OCI-LY1 (cell line): ENCODE measurements at regions not wholly inside any gene's neighbourhood (a gene's known extent, or its start where the extent isn't known, plus 50 kb on each side); places are given as distances from the start of the nearest gene placed in this dataset.

Experiments used
- H2AFZ ChIP-seq: fragments of 200-600 bp; sonication (generic), shearing (Covaris generic); 2 replicates; pipeline ENCODE4 v1.6.0; 2014; ENCODE audit warnings: antibody characterized with exemption, mild to moderate bottlenecking, low read length
- H3F3A ChIP-seq: fragments of 200-600 bp; sonication (generic), shearing (Covaris generic); 2 replicates; pipeline ENCODE4 v1.6.0; 2014; ENCODE audit warnings: mild to moderate bottlenecking, antibody characterized with exemption, low read length, moderate library complexity; ENCODE audit not compliant: insufficient read depth
- H3K27ac ChIP-seq: fragments of 200-600 bp; sonication (generic); 2 replicates; pipeline ENCODE4 v1.5.1; 2014; ENCODE audit warnings: low read length, mixed run types, mild to moderate bottlenecking, low read depth; ENCODE audit not compliant: poor library complexity, severe bottlenecking
- H3K27me3 ChIP-seq: fragments of 200-600 bp; sonication (generic); 2 replicates; pipeline ENCODE4 v1.6.0; 2014; ENCODE audit warnings: antibody characterized with exemption, mild to moderate bottlenecking, low read length, moderate library complexity; ENCODE audit not compliant: insufficient read depth
- H3K36me3 ChIP-seq: fragments of 200-600 bp; sonication (generic); 2 replicates; pipeline ENCODE4 v1.6.1; 2014; ENCODE audit warnings: mild to moderate bottlenecking, antibody characterized with exemption, low read length, moderate library complexity, mixed read lengths; ENCODE audit not compliant: insufficient read depth
- H3K4me1 ChIP-seq: fragments of 200-600 bp; sonication (generic); 2 replicates; pipeline ENCODE4 v1.5.1; 2014; ENCODE audit warnings: mild to moderate bottlenecking, low read length, moderate library complexity; ENCODE audit not compliant: insufficient read depth, severe bottlenecking
- H3K4me2 ChIP-seq: fragments of 200-600 bp; sonication (generic), shearing (Covaris generic); 2 replicates; pipeline ENCODE4 v1.6.1; 2014; ENCODE audit warnings: low read length
- H3K4me3 ChIP-seq: fragments of 200-600 bp; sonication (generic); 2 replicates; pipeline ENCODE4 v1.5.1; 2014; ENCODE audit warnings: low read length, low read depth, mild to moderate bottlenecking, mixed read lengths; ENCODE audit not compliant: poor library complexity, severe bottlenecking
- H3K79me2 ChIP-seq: fragments of 200-600 bp; shearing (Covaris generic); 2 replicates; pipeline ENCODE4 v1.6.1; 2016; ENCODE audit warnings: mixed run types, low read length, mixed read lengths; ENCODE audit not compliant: insufficient read depth
- H3K9ac ChIP-seq: fragments of 200-600 bp; sonication (generic), shearing (Covaris generic); 2 replicates; pipeline ENCODE4 v1.6.1; 2014; ENCODE audit warnings: mild to moderate bottlenecking, low read length, mixed read lengths
- H3K9me2 ChIP-seq: fragments of 200-600 bp; sonication (generic), shearing (Covaris generic); 2 replicates; pipeline ENCODE4 v1.6.1; 2014; ENCODE audit warnings: low read depth, mild to moderate bottlenecking, low read length, mixed read lengths
- H3K9me3 ChIP-seq: fragments of 200-600 bp; shearing (Covaris generic); 2 replicates; pipeline ENCODE4 v1.6.1; 2014; ENCODE audit warnings: low read length, mixed read lengths
- H4K20me1 ChIP-seq: fragments of 200-600 bp; sonication (generic), shearing (Covaris generic); 2 replicates; pipeline ENCODE4 v1.6.0; 2016; ENCODE audit warnings: mild to moderate bottlenecking, low read length; ENCODE audit not compliant: insufficient read depth
- EZH2 ChIP-seq: fragments of 200-600 bp; sonication (generic), shearing (Covaris generic); IDR thresholded peaks from 2 replicates; pipeline ENCODE4 v1.8.0; 2017; ENCODE audit warnings: borderline replicate concordance, mixed run types, mild to moderate bottlenecking, antibody characterized with exemption, low read length, moderate library complexity, mixed read lengths
- TF ChIP-seq, protein P1 (sequence below): fragments of 200-600 bp; sonication (generic), shearing (Covaris generic); IDR thresholded peaks from 2 replicates; pipeline ENCODE4 v1.5.1; 2017; ENCODE audit warnings: mild to moderate bottlenecking, antibody characterized with exemption, low read length, moderate library complexity, mixed read lengths

DNA sequence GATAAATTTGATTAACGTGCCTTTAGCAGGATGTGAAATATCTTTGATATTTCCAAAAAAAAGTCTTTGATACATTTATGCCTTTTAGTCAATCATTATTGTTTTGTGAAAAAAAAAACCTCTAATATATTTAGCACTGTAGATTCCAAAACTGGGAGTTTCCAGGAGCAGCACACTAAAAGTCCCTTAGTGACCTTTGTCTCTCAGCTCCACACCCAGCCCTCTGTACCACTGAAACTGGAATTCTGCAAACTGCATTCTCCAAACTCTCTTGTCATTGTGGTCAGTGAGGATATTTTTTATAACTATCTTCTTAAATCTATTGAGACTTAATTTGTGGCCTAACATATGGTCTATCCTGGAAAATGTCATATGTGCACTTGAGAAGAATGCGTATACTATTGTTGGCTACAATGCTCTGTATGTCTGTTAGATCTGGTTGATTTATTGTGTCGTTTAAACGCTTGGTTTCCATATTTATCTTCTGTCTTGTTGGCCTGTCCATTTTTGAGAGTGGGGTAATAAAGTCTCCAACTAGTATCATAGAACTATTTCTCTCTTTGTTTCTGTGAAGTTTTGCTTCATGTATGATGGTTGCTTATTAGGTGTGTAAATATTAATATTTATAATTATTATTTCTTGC, 73.2 kb upstream of the CNKSR3 start:
- no peaks in the 10 kb centered on the region for H3K9me3 ChIP-seq
- no peaks in the 10 kb centered on the region for H3F3A ChIP-seq

DNA sequence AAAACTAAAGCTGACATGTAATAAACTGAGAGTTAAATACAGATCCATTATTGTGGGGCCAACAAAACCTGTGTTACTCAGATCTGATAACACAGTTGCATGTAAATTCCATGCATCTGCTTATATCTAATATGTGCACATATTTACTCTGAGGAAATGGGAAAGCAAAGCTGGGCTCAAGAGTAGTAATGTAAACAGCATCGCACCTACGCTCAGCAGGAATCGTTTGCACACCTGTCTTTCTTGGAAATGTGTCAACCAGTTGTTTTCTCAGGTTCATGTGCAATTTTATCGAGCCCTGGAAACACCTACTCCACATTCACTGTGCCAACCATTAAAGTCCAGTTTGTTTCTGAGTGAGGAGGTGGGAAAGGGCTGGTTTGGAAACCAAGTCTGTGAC, 80.3 kb upstream of the CNKSR3 start:
- Histone ChIP-seq H3K79me2 (no peaks in the 10 kb centered on the region), H3K4me3 (no peak overlapping the region)

More for the DNA sequence above, 73.2 kb upstream of the CNKSR3 start:
- Histone ChIP-seq H3K4me1 (no peaks in the 10 kb centered on the region), H3K9ac (no peak overlapping the region), H3K4me3 (no peak overlapping the region), H2AFZ (no peak overlapping the region), H3K27me3 (no peaks in the 10 kb centered on the region), H4K20me1 (no peaks in the 10 kb centered on the region), H3K36me3 (no peaks in the 10 kb centered on the region), H3K4me2 (no peak overlapping the region), H3K27ac (no peak overlapping the region), H3K79me2 (no peaks in the 10 kb centered on the region), H3K9me2 (no peaks in the 10 kb centered on the region; the same call in 1 of the 2 replicates)
- no peak for TF ChIP-seq EZH2
- TF ChIP-seq, protein P1, sequence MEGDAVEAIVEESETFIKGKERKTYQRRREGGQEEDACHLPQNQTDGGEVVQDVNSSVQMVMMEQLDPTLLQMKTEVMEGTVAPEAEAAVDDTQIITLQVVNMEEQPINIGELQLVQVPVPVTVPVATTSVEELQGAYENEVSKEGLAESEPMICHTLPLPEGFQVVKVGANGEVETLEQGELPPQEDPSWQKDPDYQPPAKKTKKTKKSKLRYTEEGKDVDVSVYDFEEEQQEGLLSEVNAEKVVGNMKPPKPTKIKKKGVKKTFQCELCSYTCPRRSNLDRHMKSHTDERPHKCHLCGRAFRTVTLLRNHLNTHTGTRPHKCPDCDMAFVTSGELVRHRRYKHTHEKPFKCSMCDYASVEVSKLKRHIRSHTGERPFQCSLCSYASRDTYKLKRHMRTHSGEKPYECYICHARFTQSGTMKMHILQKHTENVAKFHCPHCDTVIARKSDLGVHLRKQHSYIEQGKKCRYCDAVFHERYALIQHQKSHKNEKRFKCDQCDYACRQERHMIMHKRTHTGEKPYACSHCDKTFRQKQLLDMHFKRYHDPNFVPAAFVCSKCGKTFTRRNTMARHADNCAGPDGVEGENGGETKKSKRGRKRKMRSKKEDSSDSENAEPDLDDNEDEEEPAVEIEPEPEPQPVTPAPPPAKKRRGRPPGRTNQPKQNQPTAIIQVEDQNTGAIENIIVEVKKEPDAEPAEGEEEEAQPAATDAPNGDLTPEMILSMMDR: no peak

DNA sequence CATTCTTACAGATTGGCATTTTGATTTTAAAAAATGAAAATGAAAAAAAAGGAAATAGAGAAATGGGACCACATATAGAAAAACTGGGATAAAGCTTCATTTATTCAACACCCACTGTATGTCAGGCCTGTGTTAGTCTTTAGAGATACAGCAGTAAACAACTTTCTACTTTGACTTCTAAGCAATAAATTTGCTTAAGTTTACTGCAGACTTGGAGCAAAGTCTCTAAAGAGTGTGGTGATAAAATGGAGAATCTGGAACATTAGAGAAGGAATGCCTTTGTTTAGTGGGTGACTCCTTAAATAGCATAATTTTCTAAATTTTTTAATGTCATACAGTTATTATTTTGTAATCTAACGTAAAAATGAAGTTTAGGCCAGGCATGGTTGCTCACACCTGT, 80.7 kb upstream of the CNKSR3 start:
- Histone ChIP-seq H3K9ac (no peak overlapping the region), H3K27me3 (no peaks in the 10 kb centered on the region), H2AFZ (no peak overlapping the region), H3F3A (no peaks in the 10 kb centered on the region), H3K9me2 (no peaks in the 10 kb centered on the region), H3K79me2 (no peaks in the 10 kb centered on the region), H3K27ac (no peak overlapping the region), H4K20me1 (no peaks in the 10 kb centered on the region), H3K9me3 (no peaks in the 10 kb centered on the region), H3K4me2 (no peak overlapping the region), H3K4me1 (no peaks in the 10 kb centered on the region), H3K4me3 (no peak overlapping the region), H3K36me3 (no peaks in the 10 kb centered on the region)
- no peak for TF ChIP-seq EZH2
- TF ChIP-seq, protein P1: no peak

More for the DNA sequence above, 80.3 kb upstream of the CNKSR3 start:
- Histone ChIP-seq H3F3A (no peaks in the 10 kb centered on the region), H3K4me2 (no peak overlapping the region), H3K9me3 (no peaks in the 10 kb centered on the region), H3K36me3 (no peaks in the 10 kb centered on the region), H4K20me1 (no peaks in the 10 kb centered on the region), H2AFZ (no peak overlapping the region), H3K9ac (no peak overlapping the region), H3K9me2 (no peaks in the 10 kb centered on the region), H3K27me3 (no peaks in the 10 kb centered on the region), H3K27ac (no peak overlapping the region), H3K4me1 (no peaks in the 10 kb centered on the region)
- no peak for TF ChIP-seq EZH2
- TF ChIP-seq, protein P1: no peak
